DOHH2 (cell line): ENCODE measurements at regions not wholly inside any gene's neighbourhood (a gene's known extent, or its start where the extent isn't known, plus 50 kb on each side); places are given as distances from the start of the nearest gene placed in this dataset.

Experiments used
- H3F3A ChIP-seq: fragments of 200-600 bp; sonication (generic), shearing (Covaris generic); 2 replicates; pipeline ENCODE4 v1.6.0; 2016; ENCODE audit warnings: antibody characterized with exemption, mild to moderate bottlenecking; ENCODE audit not compliant: control insufficient read depth, insufficient read depth
- H3K27ac ChIP-seq: fragments of 200-600 bp; sonication (generic); 2 replicates; pipeline ENCODE4 v1.5.1; 2014; ENCODE audit warnings: low read depth, mild to moderate bottlenecking, low read length, moderate library complexity
- H3K27me3 ChIP-seq: fragments of 200-600 bp; sonication (generic); 2 replicates; pipeline ENCODE4 v1.6.1; 2014; ENCODE audit warnings: mild to moderate bottlenecking, low read length, mixed read lengths; ENCODE audit not compliant: control insufficient read depth
- H3K36me3 ChIP-seq: fragments of 200-600 bp; sonication (generic); 2 replicates; pipeline ENCODE4 v1.6.1; 2014; ENCODE audit warnings: mild to moderate bottlenecking, low read length, moderate library complexity, mixed read lengths; ENCODE audit not compliant: control insufficient read depth
- H3K4me1 ChIP-seq: fragments of 200-600 bp; sonication (generic); 2 replicates; pipeline ENCODE4 v1.6.1; 2014; ENCODE audit warnings: mild to moderate bottlenecking, low read length, mixed read lengths; ENCODE audit not compliant: control insufficient read depth
- H3K4me2 ChIP-seq: fragments of 200-600 bp; sonication (generic); 2 replicates; pipeline ENCODE4 v1.6.0; 2014; ENCODE audit warnings: mild to moderate bottlenecking, low read length, moderate library complexity
- H3K4me3 ChIP-seq: fragments of 200-600 bp; sonication (generic); 2 replicates; pipeline ENCODE4 v1.5.1; 2014; ENCODE audit warnings: mild to moderate bottlenecking, low read length, mixed read lengths
- H3K79me2 ChIP-seq: fragments of 200-600 bp; sonication (generic); 2 replicates; pipeline ENCODE4 v1.6.1; 2014; ENCODE audit warnings: mild to moderate bottlenecking, low read length, mixed read lengths; ENCODE audit not compliant: control insufficient read depth
- H3K9me2 ChIP-seq: fragments of 200-600 bp; sonication (generic); replicated peaks from 2 replicates; pipeline ENCODE4 v1.6.1; 2014; ENCODE audit warnings: mild to moderate bottlenecking, low read length, mixed read lengths; ENCODE audit not compliant: control insufficient read depth
- H3K9me3 ChIP-seq: fragments of 200-600 bp; sonication (generic); 2 replicates; pipeline ENCODE4 v1.6.1; 2014; ENCODE audit warnings: antibody characterized with exemption, low read length, mixed read lengths; ENCODE audit not compliant: control insufficient read depth, insufficient read depth
- H4K20me1 ChIP-seq: fragments of 200-600 bp; sonication (generic); 2 replicates; pipeline ENCODE4 v1.6.0; 2014; ENCODE audit warnings: low read depth, mild to moderate bottlenecking, antibody characterized with exemption, low read length, moderate library complexity; ENCODE audit not compliant: control insufficient read depth, insufficient read depth
- EZH2phosphoT487 ChIP-seq: fragments of 200-600 bp; sonication (generic); IDR thresholded peaks from 2 replicates; pipeline ENCODE4 v1.6.1; 2017; ENCODE audit warnings: borderline replicate concordance, mild to moderate bottlenecking, antibody characterized with exemption, low read length, moderate library complexity, mixed read lengths
- TF ChIP-seq, protein P1 (sequence below): fragments of 200-600 bp; sonication (generic); IDR thresholded peaks from one replicate; pipeline ENCODE4 v1.5.1; 2014; ENCODE audit warnings: antibody characterized with exemption, mild to moderate bottlenecking, low read depth, low read length; ENCODE audit not compliant: poor library complexity, severe bottlenecking

DNA sequence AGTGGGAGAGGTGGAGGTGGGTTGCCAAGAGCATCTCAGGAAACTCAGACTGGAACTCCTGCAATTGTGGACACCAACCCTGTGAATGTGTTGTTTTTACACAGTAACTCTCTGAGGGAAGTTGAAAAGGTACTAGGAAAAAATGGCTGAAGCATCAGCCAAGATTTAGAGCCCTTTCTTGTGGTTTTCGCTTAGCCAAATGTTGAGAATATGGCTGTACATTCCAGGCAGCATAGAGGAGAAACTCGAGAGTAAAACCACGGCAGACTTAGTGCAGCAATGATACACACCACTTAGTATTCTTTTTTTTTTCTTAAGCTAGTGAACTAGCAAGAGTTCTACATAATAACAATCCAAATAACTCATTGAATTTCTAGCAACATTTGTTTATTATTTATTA, 309.7 kb upstream of the MTNR1B start:
- Histone ChIP-seq H3K4me1 (no peaks in the 10 kb centered on the region), H3K4me2 (no peak overlapping the region), H3K27me3 (no peaks in the 10 kb centered on the region), H3F3A (no peaks in the 10 kb centered on the region), H4K20me1 (no peaks in the 10 kb centered on the region), H3K79me2 (no peaks in the 10 kb centered on the region), H3K9me3 (no peaks in the 10 kb centered on the region), H3K27ac (no peak overlapping the region), H3K36me3 (no peaks in the 10 kb centered on the region), H3K4me3 (no peak overlapping the region), H3K9me2 (no peaks in the 10 kb centered on the region; the same call in 1 of the 2 replicates)
- TF ChIP-seq, protein P1, sequence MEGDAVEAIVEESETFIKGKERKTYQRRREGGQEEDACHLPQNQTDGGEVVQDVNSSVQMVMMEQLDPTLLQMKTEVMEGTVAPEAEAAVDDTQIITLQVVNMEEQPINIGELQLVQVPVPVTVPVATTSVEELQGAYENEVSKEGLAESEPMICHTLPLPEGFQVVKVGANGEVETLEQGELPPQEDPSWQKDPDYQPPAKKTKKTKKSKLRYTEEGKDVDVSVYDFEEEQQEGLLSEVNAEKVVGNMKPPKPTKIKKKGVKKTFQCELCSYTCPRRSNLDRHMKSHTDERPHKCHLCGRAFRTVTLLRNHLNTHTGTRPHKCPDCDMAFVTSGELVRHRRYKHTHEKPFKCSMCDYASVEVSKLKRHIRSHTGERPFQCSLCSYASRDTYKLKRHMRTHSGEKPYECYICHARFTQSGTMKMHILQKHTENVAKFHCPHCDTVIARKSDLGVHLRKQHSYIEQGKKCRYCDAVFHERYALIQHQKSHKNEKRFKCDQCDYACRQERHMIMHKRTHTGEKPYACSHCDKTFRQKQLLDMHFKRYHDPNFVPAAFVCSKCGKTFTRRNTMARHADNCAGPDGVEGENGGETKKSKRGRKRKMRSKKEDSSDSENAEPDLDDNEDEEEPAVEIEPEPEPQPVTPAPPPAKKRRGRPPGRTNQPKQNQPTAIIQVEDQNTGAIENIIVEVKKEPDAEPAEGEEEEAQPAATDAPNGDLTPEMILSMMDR: no peak
- TF ChIP-seq EZH2phosphoT487: no peak

DNA sequence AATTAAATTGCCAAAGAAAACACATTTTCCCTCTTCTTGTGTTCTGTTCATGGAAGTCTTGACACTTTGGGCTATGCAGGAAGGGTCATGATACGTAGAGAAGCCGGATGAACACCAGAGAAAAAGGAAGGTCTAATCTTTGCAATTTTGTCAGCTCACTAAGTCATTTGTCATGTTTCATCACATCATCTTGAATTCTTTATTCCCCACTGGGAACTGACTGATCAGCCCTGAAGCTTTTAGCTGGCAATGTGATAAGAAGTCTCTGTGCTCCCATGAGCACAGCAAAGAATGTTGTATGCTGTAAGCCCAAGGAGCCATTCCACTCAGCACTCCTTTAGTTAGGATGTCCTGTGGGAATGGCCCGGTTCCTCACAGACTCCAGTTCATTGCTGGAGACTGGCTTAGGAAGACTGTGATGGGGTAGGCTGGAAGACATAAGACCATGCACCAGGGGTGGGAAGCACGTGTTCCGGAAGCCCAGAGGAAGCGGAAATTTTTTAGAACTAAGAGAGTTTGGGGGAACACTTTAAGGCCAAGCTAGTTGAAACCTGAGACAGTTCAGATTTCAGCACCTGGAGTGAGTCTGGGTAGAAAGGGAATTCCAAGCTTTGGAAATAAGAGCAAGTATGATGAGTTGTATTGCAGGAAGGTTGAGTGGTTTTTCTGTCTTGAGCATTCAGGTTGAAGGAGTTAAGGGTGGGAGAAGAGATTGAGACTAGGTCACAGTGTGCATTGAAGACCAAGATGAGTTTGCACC, 306.7 kb upstream of the MTNR1B start:
- H3K36me3 ChIP-seq: no peaks in the 10 kb centered on the region
- H4K20me1 ChIP-seq: no peaks in the 10 kb centered on the region
- no peaks in the 10 kb centered on the region for H3K9me3 ChIP-seq
- H3K4me3 ChIP-seq: no peak overlapping the region
- no peaks in the 10 kb centered on the region for H3K4me1 ChIP-seq
- no peaks in the 10 kb centered on the region; the same call in 1 of the 2 replicates for H3K9me2 ChIP-seq
- H3K79me2 ChIP-seq: no peaks in the 10 kb centered on the region
- H3F3A ChIP-seq: no peaks in the 10 kb centered on the region
- H3K27me3 ChIP-seq: no peaks in the 10 kb centered on the region
- TF ChIP-seq, protein P1: no peak
- no peak for TF ChIP-seq EZH2phosphoT487
- no peak overlapping the region for H3K27ac ChIP-seq
- H3K4me2 ChIP-seq: no peak overlapping the region

DNA sequence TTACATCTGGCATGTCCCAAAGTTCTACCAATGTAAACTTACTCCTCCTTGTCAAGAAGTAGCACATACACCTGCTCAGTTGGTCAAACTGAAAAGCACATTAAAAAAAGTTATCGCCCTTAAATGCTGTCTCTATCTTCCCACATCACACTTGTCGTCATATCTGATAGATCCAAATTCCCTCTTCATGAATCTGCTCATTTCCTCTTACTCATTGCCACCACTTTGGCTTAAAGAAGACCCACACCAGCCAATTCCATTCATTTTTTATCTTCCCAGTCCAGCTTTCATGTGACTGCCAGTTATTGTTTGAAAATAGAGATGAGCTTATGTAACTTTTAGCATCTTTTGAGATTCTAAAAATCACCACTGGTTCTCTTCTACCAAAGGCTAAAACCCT, 305.9 kb upstream of the MTNR1B start:
- Histone ChIP-seq H3K27me3 (no peaks in the 10 kb centered on the region), H3K4me1 (no peaks in the 10 kb centered on the region), H3K4me3 (no peak overlapping the region), H3K9me3 (no peaks in the 10 kb centered on the region), H3K9me2 (no peaks in the 10 kb centered on the region; the same call in 1 of the 2 replicates), H3K27ac (no peak overlapping the region), H4K20me1 (no peaks in the 10 kb centered on the region), H3K79me2 (no peaks in the 10 kb centered on the region), H3K4me2 (no peak overlapping the region), H3K36me3 (no peaks in the 10 kb centered on the region), H3F3A (no peaks in the 10 kb centered on the region)
- TF ChIP-seq, protein P1: no peak
- TF ChIP-seq EZH2phosphoT487: no peak
